ENCODE measurements at regions not wholly inside any gene's neighbourhood (a gene's known extent, or its start where the extent isn't known, plus 50 kb on each side); places are given as distances from the start of the nearest gene placed in this dataset.

DNA sequence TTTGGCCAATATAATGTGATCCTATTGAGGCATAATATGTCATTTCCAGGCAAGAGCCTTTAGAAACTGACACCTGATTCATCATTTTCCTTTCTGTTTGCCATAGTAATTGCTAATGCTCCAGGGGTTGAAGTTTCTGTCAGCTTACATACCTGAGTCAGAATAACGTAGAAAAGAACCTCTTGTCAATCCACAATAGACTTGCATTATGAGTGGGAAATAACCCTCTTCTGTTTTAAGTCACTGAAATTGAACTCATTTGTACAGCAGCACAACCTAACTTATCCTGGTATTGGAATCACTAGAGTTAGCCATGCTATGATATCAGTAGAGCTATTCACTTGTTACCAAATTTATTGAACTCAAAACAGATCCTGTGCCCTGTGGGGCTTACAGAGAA is 101.7 kb upstream of the TP63 start:
- intact Hi-C loops (cut with DNase I, micrococcal nuclease), result no loop called here
- Histone ChIP-seq H3K4me1 (ENCODE audit: low read depth) (no peaks in the 10 kb centered on the region), H3K36me3 (ENCODE audit: low read depth) (no peaks in the 10 kb centered on the region), H3K9me3 (no peaks in the 10 kb centered on the region), H3K4me3 (no peak overlapping the region)
- DNase-seq, result no peak
- no peak for ATAC-seq
- TF ChIP-seq, protein P1, sequence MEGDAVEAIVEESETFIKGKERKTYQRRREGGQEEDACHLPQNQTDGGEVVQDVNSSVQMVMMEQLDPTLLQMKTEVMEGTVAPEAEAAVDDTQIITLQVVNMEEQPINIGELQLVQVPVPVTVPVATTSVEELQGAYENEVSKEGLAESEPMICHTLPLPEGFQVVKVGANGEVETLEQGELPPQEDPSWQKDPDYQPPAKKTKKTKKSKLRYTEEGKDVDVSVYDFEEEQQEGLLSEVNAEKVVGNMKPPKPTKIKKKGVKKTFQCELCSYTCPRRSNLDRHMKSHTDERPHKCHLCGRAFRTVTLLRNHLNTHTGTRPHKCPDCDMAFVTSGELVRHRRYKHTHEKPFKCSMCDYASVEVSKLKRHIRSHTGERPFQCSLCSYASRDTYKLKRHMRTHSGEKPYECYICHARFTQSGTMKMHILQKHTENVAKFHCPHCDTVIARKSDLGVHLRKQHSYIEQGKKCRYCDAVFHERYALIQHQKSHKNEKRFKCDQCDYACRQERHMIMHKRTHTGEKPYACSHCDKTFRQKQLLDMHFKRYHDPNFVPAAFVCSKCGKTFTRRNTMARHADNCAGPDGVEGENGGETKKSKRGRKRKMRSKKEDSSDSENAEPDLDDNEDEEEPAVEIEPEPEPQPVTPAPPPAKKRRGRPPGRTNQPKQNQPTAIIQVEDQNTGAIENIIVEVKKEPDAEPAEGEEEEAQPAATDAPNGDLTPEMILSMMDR (IDR thresholded peaks at IDR 0.05), result no peak

DNA sequence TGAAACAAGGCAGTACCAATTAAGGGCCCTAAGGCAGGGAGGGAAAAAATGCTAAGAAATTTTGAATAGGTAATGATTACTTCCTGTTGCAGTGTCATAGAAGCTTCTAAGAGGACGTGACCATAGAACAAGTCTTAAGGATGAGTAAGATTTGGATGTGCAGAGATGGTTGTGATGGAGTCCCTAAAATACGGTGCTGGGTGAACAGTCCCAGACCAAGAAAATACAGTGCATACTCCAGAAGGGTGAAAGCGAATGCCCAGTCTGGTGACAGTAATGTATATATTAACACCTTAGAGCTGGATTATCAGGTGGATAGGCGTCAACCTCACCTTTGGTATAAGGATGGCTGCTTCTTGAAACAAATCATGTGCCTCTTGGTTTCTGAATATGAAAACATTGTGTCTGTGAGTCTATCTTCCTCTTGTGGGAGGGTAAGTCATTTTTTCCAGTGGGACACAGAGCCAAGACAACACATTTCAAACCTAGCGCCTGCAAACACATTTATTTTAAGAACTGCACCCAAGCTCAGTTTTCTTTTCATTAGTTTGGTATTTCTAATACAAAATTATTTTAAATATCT is 101.2 kb upstream of the TP63 start:
- H3K4me1 ChIP-seq (ENCODE audit: low read depth), result no peaks in the 10 kb centered on the region
- H3K4me3 ChIP-seq, result no peak overlapping the region
- ATAC-seq, result no peak
- H3K9me3 ChIP-seq, result no peaks in the 10 kb centered on the region
- TF ChIP-seq, protein P1 (IDR thresholded peaks at IDR 0.05), result no peak
- intact Hi-C loops (cut with DNase I, micrococcal nuclease), result no loop called here
- H3K36me3 ChIP-seq (ENCODE audit: low read depth), result no peaks in the 10 kb centered on the region
- DNase-seq, result no peak

GRCh38 chr3:189530822-189531221 is 100.4 kb upstream of the TP63 start:
- no peak overlapping the region for H3K4me3 ChIP-seq
- no peaks in the 10 kb centered on the region for H3K4me1 ChIP-seq (ENCODE audit: low read depth)
- intact Hi-C loops (cut with DNase I, micrococcal nuclease), result no loop called here
- TF ChIP-seq, protein P1 (IDR thresholded peaks at IDR 0.05), result no peak
- H3K9me3 ChIP-seq, result no peaks in the 10 kb centered on the region
- ATAC-seq (no peak), DNase-seq (no peak)
- H3K36me3 ChIP-seq (ENCODE audit: low read depth), result no peaks in the 10 kb centered on the region

GRCh38 chr3:189531271-189531670 is 99.9 kb upstream of the TP63 start:
- TF ChIP-seq, protein P1 (IDR thresholded peaks at IDR 0.05), result no peak
- H3K9me3 ChIP-seq, result no peaks in the 10 kb centered on the region
- ATAC-seq, result no peak
- H3K4me3 ChIP-seq, result no peak overlapping the region
- no peaks in the 10 kb centered on the region for H3K36me3 ChIP-seq (ENCODE audit: low read depth)
- DNase-seq, result no peak
- no peaks in the 10 kb centered on the region for H3K4me1 ChIP-seq (ENCODE audit: low read depth)
- intact Hi-C loops (cut with DNase I, micrococcal nuclease), result no loop called here

GRCh38 chr3:189534531-189534930 is 96.7 kb upstream of the TP63 start:
- no peaks in the 10 kb centered on the region for H3K9me3 ChIP-seq
- DNase-seq (no peak), ATAC-seq (no peak)
- H3K4me3 ChIP-seq, result no peak overlapping the region
- no peaks in the 10 kb centered on the region for H3K36me3 ChIP-seq (ENCODE audit: low read depth)
- intact Hi-C loops (cut with DNase I, micrococcal nuclease), result no loop called here
- no peaks in the 10 kb centered on the region for H3K4me1 ChIP-seq (ENCODE audit: low read depth)
- TF ChIP-seq, protein P1 (IDR thresholded peaks at IDR 0.05), result no peak

DNA sequence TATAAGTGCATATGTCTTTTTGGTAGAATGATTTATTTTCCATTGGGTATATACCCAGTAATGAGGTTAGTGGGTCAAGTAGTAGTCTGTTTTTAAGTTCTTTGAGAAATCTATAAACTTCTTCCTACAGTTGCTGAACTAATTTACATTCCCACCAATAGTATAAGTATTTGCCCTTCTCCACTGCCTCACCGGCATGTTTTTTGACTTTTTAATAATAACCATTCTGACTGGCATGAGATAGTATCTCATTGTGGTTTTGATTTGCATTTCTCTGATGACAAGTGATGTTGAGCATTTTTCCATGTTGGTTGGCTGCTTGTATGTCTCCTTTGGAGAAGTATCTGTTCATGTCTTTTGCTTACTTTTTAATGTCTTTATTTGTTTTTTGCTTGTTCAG is 94.1 kb upstream of the TP63 start:
- intact Hi-C loops (cut with DNase I, micrococcal nuclease), result no loop called here
- H3K9me3 ChIP-seq, result no peaks in the 10 kb centered on the region
- DNase-seq (no peak), ATAC-seq (no peak)
- H3K4me3 ChIP-seq, result no peak overlapping the region
- no peaks in the 10 kb centered on the region for H3K4me1 ChIP-seq (ENCODE audit: low read depth)
- TF ChIP-seq, protein P1 (IDR thresholded peaks at IDR 0.05), result no peak
- H3K36me3 ChIP-seq (ENCODE audit: low read depth), result no peaks in the 10 kb centered on the region
